ENCODE measurements at regions not wholly inside any gene's neighbourhood (a gene's known extent, or its start where the extent isn't known, plus 50 kb on each side); places are given as distances from the start of the nearest gene placed in this dataset.

- TF ChIP-seq CTCF (IDR thresholded peaks at IDR 0.05), result no peak
- no peak for TF ChIP-seq POLR2AphosphoS5 (IDR thresholded peaks at IDR 0.05)
Observed at GRCh38 chr14:97061714-97062113, 264.5 kb downstream of the VRK1 start.
